ENCODE measurements at regions not wholly inside any gene's neighbourhood (a gene's known extent, or its start where the extent isn't known, plus 50 kb on each side); places are given as distances from the start of the nearest gene placed in this dataset.

- in situ Hi-C loops (cut with HindIII; ENCODE audit: low pct_unique_long_range_greater_than_20kb, low sequenced_read_pairs) = no loop called here
- no peaks in the 10 kb centered on the region for H3K9me3 ChIP-seq (ENCODE audit: control insufficient read depth, insufficient read depth, low read depth, low read length)
- no peak for TF ChIP-seq TCF7L2 (IDR thresholded peaks at IDR 0.05; ENCODE audit: low read depth, low read length)
- TF ChIP-seq, protein P1, sequence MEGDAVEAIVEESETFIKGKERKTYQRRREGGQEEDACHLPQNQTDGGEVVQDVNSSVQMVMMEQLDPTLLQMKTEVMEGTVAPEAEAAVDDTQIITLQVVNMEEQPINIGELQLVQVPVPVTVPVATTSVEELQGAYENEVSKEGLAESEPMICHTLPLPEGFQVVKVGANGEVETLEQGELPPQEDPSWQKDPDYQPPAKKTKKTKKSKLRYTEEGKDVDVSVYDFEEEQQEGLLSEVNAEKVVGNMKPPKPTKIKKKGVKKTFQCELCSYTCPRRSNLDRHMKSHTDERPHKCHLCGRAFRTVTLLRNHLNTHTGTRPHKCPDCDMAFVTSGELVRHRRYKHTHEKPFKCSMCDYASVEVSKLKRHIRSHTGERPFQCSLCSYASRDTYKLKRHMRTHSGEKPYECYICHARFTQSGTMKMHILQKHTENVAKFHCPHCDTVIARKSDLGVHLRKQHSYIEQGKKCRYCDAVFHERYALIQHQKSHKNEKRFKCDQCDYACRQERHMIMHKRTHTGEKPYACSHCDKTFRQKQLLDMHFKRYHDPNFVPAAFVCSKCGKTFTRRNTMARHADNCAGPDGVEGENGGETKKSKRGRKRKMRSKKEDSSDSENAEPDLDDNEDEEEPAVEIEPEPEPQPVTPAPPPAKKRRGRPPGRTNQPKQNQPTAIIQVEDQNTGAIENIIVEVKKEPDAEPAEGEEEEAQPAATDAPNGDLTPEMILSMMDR (IDR thresholded peaks at IDR 0.05) = no peak
- TF ChIP-seq SIN3A (IDR thresholded peaks at IDR 0.05; ENCODE audit: borderline replicate concordance, insufficient read depth, low read depth, low read length) = no peak
- TF ChIP-seq POLR2AphosphoS5 (IDR thresholded peaks at IDR 0.05; ENCODE audit: low read depth, low read length) = no peak
- no peak for TF ChIP-seq REST (IDR thresholded peaks at IDR 0.05; ENCODE audit: insufficient read depth in 1 of 2, low read depth in 2 of 2, low read length in 1 of 2)
- ATAC-seq = no peak
- ChIA-PET POLR2A (no interaction called here), CTCF (no interaction called here)
- intact Hi-C loops (cut with micrococcal nuclease; ENCODE audit: unreplicated experiment) = no loop called here
- H3K36me3 ChIP-seq (ENCODE audit: control insufficient read depth, insufficient read depth, low read length) = no peaks in the 10 kb centered on the region
- no TSS peak for BruUV-seq (replicated peaks)
- no peaks in the 10 kb centered on the region for H3K4me1 ChIP-seq (ENCODE audit: control insufficient read depth, insufficient read depth, low read length)
- H3K27me3 ChIP-seq (ENCODE audit: control insufficient read depth, insufficient read depth, low read length) = no peaks in the 10 kb centered on the region
- H3K4me3 ChIP-seq (ENCODE audit: low read depth in 2 of 2, low read length in 2 of 2) = no peak overlapping the region
- DNase-seq (ENCODE audit: low read depth, low spot score) = no peak
- no peak overlapping the region for H3K27ac ChIP-seq (ENCODE audit: low read length)
These were observed 374.9 kb downstream of the CDH9 start for GRCh38 chr5:26663500-26663899.

- H3K36me3 ChIP-seq (ENCODE audit: control insufficient read depth, insufficient read depth, low read length) = no peaks in the 10 kb centered on the region
- ChIA-PET POLR2A (no interaction called here), CTCF (no interaction called here)
- no peak overlapping the region for H3K4me3 ChIP-seq (ENCODE audit: low read depth in 2 of 2, low read length in 2 of 2)
- no peaks in the 10 kb centered on the region for H3K4me1 ChIP-seq (ENCODE audit: control insufficient read depth, insufficient read depth, low read length)
- intact Hi-C loops (cut with micrococcal nuclease; ENCODE audit: unreplicated experiment) = no loop called here
- H3K27me3 ChIP-seq (ENCODE audit: control insufficient read depth, insufficient read depth, low read length) = no peaks in the 10 kb centered on the region
- no peak overlapping the region for H3K27ac ChIP-seq (ENCODE audit: low read length)
- BruUV-seq (replicated peaks) = no TSS peak
- TF ChIP-seq POLR2AphosphoS5 (IDR thresholded peaks at IDR 0.05; ENCODE audit: low read depth, low read length) = no peak
- TF ChIP-seq TCF7L2 (IDR thresholded peaks at IDR 0.05; ENCODE audit: low read depth, low read length) = no peak
- TF ChIP-seq, protein P1 (IDR thresholded peaks at IDR 0.05) = no peak
- TF ChIP-seq SIN3A (IDR thresholded peaks at IDR 0.05; ENCODE audit: borderline replicate concordance, insufficient read depth, low read depth, low read length) = no peak
- no peak for TF ChIP-seq REST (IDR thresholded peaks at IDR 0.05; ENCODE audit: insufficient read depth in 1 of 2, low read depth in 2 of 2, low read length in 1 of 2)
- ATAC-seq (no peak), DNase-seq (ENCODE audit: low read depth, low spot score) (no peak)
- in situ Hi-C loops (cut with HindIII; ENCODE audit: low pct_unique_long_range_greater_than_20kb, low sequenced_read_pairs) = no loop called here
- no peaks in the 10 kb centered on the region for H3K9me3 ChIP-seq (ENCODE audit: control insufficient read depth, insufficient read depth, low read depth, low read length)
These were observed 375.5 kb downstream of the CDH9 start for GRCh38 chr5:26662806-26663360.
